Astrocyte (in vitro differentiated cells and primary cell): ENCODE measurements at regions not wholly inside any gene's neighbourhood (a gene's known extent, or its start where the extent isn't known, plus 50 kb on each side); places are given as distances from the start of the nearest gene placed in this dataset.

Experiments used
- EZH2 ChIP-seq: IDR thresholded peaks from 2 replicates; pipeline ENCODE4 v1.6.1; 2012; ENCODE audit warnings: mild to moderate bottlenecking, low read length, inconsistent platforms; ENCODE audit not compliant: insufficient read depth
- TF ChIP-seq, protein P1 (sequence below): IDR thresholded peaks from 2 replicates; pipeline ENCODE4 v1.5.1; 2011; ENCODE audit warnings: low read depth, mild to moderate bottlenecking, inconsistent platforms, low read length, moderate library complexity; ENCODE audit not compliant: insufficient read depth

GRCh38 chr9:11821306-11821975, 871.7 kb upstream of the TYRP1 start:
- TF ChIP-seq, protein P1, sequence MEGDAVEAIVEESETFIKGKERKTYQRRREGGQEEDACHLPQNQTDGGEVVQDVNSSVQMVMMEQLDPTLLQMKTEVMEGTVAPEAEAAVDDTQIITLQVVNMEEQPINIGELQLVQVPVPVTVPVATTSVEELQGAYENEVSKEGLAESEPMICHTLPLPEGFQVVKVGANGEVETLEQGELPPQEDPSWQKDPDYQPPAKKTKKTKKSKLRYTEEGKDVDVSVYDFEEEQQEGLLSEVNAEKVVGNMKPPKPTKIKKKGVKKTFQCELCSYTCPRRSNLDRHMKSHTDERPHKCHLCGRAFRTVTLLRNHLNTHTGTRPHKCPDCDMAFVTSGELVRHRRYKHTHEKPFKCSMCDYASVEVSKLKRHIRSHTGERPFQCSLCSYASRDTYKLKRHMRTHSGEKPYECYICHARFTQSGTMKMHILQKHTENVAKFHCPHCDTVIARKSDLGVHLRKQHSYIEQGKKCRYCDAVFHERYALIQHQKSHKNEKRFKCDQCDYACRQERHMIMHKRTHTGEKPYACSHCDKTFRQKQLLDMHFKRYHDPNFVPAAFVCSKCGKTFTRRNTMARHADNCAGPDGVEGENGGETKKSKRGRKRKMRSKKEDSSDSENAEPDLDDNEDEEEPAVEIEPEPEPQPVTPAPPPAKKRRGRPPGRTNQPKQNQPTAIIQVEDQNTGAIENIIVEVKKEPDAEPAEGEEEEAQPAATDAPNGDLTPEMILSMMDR, result no peak
- TF ChIP-seq EZH2, result no peak
